Brain microvascular endothelial cell (primary cell): ENCODE measurements at regions not wholly inside any gene's neighbourhood (a gene's known extent, or its start where the extent isn't known, plus 50 kb on each side); places are given as distances from the start of the nearest gene placed in this dataset.

ENCODE experiments used
- DNase-seq: peaks from one replicate; pipeline ENCODE4 v3.0.0-alpha.2; 2020
- H3K27ac ChIP-seq: fragments of 250-450 bp; sonication (Bioruptor Pico); 2 replicates; pipeline ENCODE4 v1.5.1; 2020; ENCODE audit warnings: mild to moderate bottlenecking, moderate library complexity
- H3K27me3 ChIP-seq: fragments of 250-450 bp; sonication (Bioruptor Pico); replicated peaks from 2 replicates; pipeline ENCODE4 v1.5.1; 2020; ENCODE audit warnings: mild to moderate bottlenecking
- H3K36me3 ChIP-seq: fragments of 250-450 bp; sonication (Bioruptor Pico); replicated peaks from 2 replicates; pipeline ENCODE4 v1.5.1; 2020; ENCODE audit warnings: mild to moderate bottlenecking
- H3K4me3 ChIP-seq: 2 replicates; pipeline ENCODE4 v1.5.1; 2011; ENCODE audit warnings: low read depth, mild to moderate bottlenecking, control low read depth, low read length, moderate library complexity
- in situ Hi-C: cut with HindIII; loops from 2 replicates; pipeline ENCODE4 v1.10.0; 2017; ENCODE audit warnings: low sequenced_read_pairs, low pct_ligation_motif_present
- TF ChIP-seq, protein P1 (sequence below): IDR thresholded peaks from 2 replicates; pipeline ENCODE4 v1.5.1; 2011; ENCODE audit warnings: low read depth, mild to moderate bottlenecking, moderate library complexity, low read length, control low read depth, inconsistent platforms; ENCODE audit errors: missing control alignments

GRCh38 chr5:54659700-54660131 lies 142.2 kb downstream of the SNX18 start:
- Histone ChIP-seq H3K36me3 (no peaks in the 10 kb centered on the region), H3K27me3 (no peaks in the 10 kb centered on the region), H3K27ac (no peak overlapping the region), H3K4me3 (no peak overlapping the region)
- TF ChIP-seq, protein P1, sequence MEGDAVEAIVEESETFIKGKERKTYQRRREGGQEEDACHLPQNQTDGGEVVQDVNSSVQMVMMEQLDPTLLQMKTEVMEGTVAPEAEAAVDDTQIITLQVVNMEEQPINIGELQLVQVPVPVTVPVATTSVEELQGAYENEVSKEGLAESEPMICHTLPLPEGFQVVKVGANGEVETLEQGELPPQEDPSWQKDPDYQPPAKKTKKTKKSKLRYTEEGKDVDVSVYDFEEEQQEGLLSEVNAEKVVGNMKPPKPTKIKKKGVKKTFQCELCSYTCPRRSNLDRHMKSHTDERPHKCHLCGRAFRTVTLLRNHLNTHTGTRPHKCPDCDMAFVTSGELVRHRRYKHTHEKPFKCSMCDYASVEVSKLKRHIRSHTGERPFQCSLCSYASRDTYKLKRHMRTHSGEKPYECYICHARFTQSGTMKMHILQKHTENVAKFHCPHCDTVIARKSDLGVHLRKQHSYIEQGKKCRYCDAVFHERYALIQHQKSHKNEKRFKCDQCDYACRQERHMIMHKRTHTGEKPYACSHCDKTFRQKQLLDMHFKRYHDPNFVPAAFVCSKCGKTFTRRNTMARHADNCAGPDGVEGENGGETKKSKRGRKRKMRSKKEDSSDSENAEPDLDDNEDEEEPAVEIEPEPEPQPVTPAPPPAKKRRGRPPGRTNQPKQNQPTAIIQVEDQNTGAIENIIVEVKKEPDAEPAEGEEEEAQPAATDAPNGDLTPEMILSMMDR: no peak
- in situ Hi-C loops: no loop called here
- DNase-seq: no peak

- TF ChIP-seq, protein P1: no peak
- in situ Hi-C loops: no loop called here
- Histone ChIP-seq H3K36me3 (no peaks in the 10 kb centered on the region), H3K27me3 (no peaks in the 10 kb centered on the region), H3K27ac (no peak overlapping the region), H3K4me3 (no peak overlapping the region)
- peak; percentile 93 for DNase-seq
Observed at GRCh38 chr5:54658010-54658409, 140.5 kb downstream of the SNX18 start.

DNA sequence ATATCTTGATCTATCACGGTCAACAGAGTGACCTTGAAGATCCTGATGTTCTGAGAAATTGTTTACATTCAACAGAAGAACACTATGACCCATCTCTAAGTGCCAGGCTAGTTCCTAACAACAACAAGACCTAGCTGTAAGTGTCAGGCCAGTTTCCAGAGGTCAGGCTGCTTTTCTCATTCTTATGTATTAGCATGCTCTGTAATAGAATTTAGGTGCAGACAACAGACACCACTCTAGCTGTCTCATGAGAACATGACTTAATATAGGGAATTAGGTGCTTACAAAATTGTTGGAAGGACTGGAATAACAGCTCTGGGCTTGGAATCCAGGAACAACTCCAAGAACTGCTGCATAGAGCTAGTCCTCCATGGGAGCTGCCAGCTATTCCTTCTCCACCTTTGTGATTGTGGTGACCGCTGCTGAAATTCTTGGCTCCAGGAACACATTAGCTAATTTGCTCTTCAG lies 138.7 kb downstream of the SNX18 start:
- Histone ChIP-seq H3K4me3 (no peak overlapping the region), H3K36me3 (no peaks in the 10 kb centered on the region), H3K27me3 (no peaks in the 10 kb centered on the region), H3K27ac (no peak overlapping the region)
- DNase-seq: no peak
- in situ Hi-C loops: no loop called here
- TF ChIP-seq, protein P1: no peak

GRCh38 chr5:54655761-54656160 lies 138.2 kb downstream of the SNX18 start:
- Histone ChIP-seq H3K27me3 (no peaks in the 10 kb centered on the region), H3K4me3 (no peak overlapping the region), H3K36me3 (no peaks in the 10 kb centered on the region), H3K27ac (no peak overlapping the region)
- no peak for DNase-seq
- in situ Hi-C loops: no loop called here
- TF ChIP-seq, protein P1: no peak

DNA sequence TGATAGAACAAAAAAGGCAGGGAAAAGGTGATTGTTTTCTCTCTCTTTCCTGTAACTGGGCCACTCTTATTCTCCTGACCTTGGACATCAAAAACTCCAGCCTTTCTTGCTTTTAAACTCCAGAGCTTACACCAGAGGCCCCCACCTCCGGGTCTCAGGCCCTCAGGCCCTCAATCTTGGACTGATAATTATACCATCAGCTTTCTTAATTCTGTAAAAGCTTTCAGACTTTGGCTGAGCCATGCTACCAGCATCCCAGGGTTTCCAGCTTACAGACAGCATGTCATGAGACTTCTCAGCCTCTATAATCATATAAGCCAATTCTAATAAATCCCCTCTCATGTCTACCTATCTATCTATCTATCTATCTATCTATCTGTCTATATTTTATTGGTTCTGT lies 137.7 kb downstream of the SNX18 start:
- in situ Hi-C loops: no loop called here
- Histone ChIP-seq H3K27ac (no peak overlapping the region), H3K36me3 (no peaks in the 10 kb centered on the region), H3K4me3 (no peak overlapping the region), H3K27me3 (no peaks in the 10 kb centered on the region)
- TF ChIP-seq, protein P1: no peak
- DNase-seq: no peak

DNA sequence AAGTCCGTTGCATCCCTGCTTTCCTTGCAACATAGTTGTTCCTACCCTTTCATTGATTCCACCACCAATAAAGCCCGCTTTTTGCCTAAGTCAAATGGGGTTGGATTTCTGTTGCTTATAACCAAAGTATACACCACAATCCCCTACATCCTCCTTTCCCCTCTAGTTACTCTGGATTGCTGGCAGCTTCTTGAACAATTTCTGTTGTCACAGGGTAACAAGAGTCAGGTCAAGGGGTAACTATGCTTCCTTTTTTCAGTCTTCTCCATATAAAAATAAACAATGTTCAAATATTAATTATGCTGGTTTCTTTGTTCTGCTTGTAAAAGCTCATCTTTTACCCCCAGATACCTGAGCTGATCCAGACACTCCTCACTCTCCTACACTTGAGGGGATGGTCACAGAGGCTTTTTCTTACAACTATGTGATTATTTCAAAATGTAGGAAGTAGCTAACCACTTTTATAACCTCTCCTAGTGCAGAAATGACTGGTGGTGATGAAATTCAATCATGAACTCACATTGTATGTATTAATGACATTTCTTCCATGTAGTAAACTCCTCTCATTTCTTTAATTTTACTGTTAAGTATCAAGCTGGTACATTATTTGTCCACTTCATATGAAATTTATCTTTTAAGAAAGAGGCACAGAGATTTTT lies 136.5 kb downstream of the SNX18 start:
- Histone ChIP-seq H3K27me3 (no peaks in the 10 kb centered on the region), H3K27ac (no peak overlapping the region), H3K4me3 (no peak overlapping the region), H3K36me3 (no peaks in the 10 kb centered on the region)
- TF ChIP-seq, protein P1: no peak
- no peak for DNase-seq
- in situ Hi-C loops: no loop called here
